ENCODE measurements at regions not wholly inside any gene's neighbourhood (a gene's known extent, or its start where the extent isn't known, plus 50 kb on each side); places are given as distances from the start of the nearest gene placed in this dataset.
"Not testable (repeated sequence)": the region's sequence is repeated elsewhere in the genome, so short reads cannot be mapped to it uniquely, and the experiment has no call there.

GRCh38 chr17:73850426-73850825 lies 206.2 kb upstream of the SDK2 start:
- no peak for DNase-seq (ENCODE audit: low read depth)
- no peak for TF ChIP-seq CTCF (conservative IDR thresholded peaks at IDR 0.05; ENCODE audit: control insufficient read depth, insufficient read depth, low read depth, low read length)

GRCh38 chr17:73851091-73851490 lies 206.8 kb upstream of the SDK2 start:
- no peak for TF ChIP-seq CTCF (conservative IDR thresholded peaks at IDR 0.05; ENCODE audit: control insufficient read depth, insufficient read depth, low read depth, low read length)
- no peak overlapping the region for H3K4me3 ChIP-seq (ENCODE audit: control insufficient read depth, low read depth, low read length)
- DNase-seq (ENCODE audit: low read depth) = no peak

More at GRCh38 chr17:73850426-73850825, 206.2 kb upstream of the SDK2 start:
- no peak overlapping the region for H3K4me3 ChIP-seq (ENCODE audit: control insufficient read depth, low read depth, low read length)

GRCh38 chr17:73851921-73852320 lies 207.7 kb upstream of the SDK2 start:
- no peak for TF ChIP-seq CTCF (conservative IDR thresholded peaks at IDR 0.05; ENCODE audit: control insufficient read depth, insufficient read depth, low read depth, low read length)
- no peak overlapping the region for H3K4me3 ChIP-seq (ENCODE audit: control insufficient read depth, low read depth, low read length)
- DNase-seq (ENCODE audit: low read depth) = no peak

GRCh38 chr17:73855720-73856333 lies 211.6 kb upstream of the SDK2 start:
- H3K4me3 ChIP-seq (ENCODE audit: control insufficient read depth, low read depth, low read length) = no peak overlapping the region
- DNase-seq (ENCODE audit: low read depth) = peak; percentile 90
- TF ChIP-seq CTCF (conservative IDR thresholded peaks at IDR 0.05; ENCODE audit: control insufficient read depth, insufficient read depth, low read depth, low read length) = no peak

- H3K4me3 ChIP-seq (ENCODE audit: control insufficient read depth, low read depth, low read length) = no peak overlapping the region
- no peak for DNase-seq (ENCODE audit: low read depth)
- TF ChIP-seq CTCF (conservative IDR thresholded peaks at IDR 0.05; ENCODE audit: control insufficient read depth, insufficient read depth, low read depth, low read length) = no peak
These were observed 212.3 kb upstream of the SDK2 start for GRCh38 chr17:73856556-73856955.

- not testable (repeated sequence) for H3K4me3 ChIP-seq (ENCODE audit: control insufficient read depth, low read depth, low read length)
These were observed 215.3 kb upstream of the SDK2 start for GRCh38 chr17:73859439-73860008.

GRCh38 chr17:73861543-73861942 lies 217.3 kb upstream of the SDK2 start:
- H3K4me3 ChIP-seq (ENCODE audit: control insufficient read depth, low read depth, low read length) = no peak overlapping the region
- TF ChIP-seq CTCF (conservative IDR thresholded peaks at IDR 0.05; ENCODE audit: control insufficient read depth, insufficient read depth, low read depth, low read length) = no peak
- no peak for DNase-seq (ENCODE audit: low read depth)

More at GRCh38 chr17:73859439-73860008, 215.3 kb upstream of the SDK2 start:
- not testable (repeated sequence) for DNase-seq (ENCODE audit: low read depth)
